Colonic mucosa (tissue), 4 donors: ENCODE measurements at regions not wholly inside any gene's neighbourhood (a gene's known extent, or its start where the extent isn't known, plus 50 kb on each side); places are given as distances from the start of the nearest gene placed in this dataset.

Experiments used
- DNase-seq: peaks from one replicate; pipeline ENCODE4 v3.0.0-alpha.2; 2020
- H3K27ac ChIP-seq: fragments of 200-600 bp; one replicate; pipeline ENCODE4 v1.8.0; 2021
- H3K27me3 ChIP-seq: fragments of 200-600 bp; one replicate; pipeline ENCODE4 v1.8.0; 2021
- H3K36me3 ChIP-seq: fragments of 200-600 bp; one replicate; pipeline ENCODE4 v1.8.0; 2021
- H3K4me1 ChIP-seq: fragments of 200-600 bp; one replicate; pipeline ENCODE4 v1.8.0; 2021; ENCODE audit warnings: mild to moderate bottlenecking
- H3K4me3 ChIP-seq: fragments of 200-600 bp; one replicate; pipeline ENCODE4 v1.8.0; 2021
- H3K9ac ChIP-seq, 2 donors: one replicate each; pipeline ENCODE4 v1.7.0; 2013; ENCODE audit warnings: control low read depth in 2 of 2, low read depth in 2 of 2, low read length in 2 of 2
- H3K9me3 ChIP-seq: fragments of 200-600 bp; one replicate; pipeline ENCODE4 v1.8.0; 2021
- intact Hi-C: fragments of 100-400 bp; cut with DNase I; formaldehyde crosslinking; loops from one replicate; pipeline ENCODE4 v1.14.1; 2022
- TF ChIP-seq, protein P1 (sequence below): fragments of 200-600 bp; IDR thresholded peaks from one replicate; pipeline ENCODE4 v1.8.0; 2022; ENCODE audit warnings: antibody characterized with exemption, mild to moderate bottlenecking
- donor health status: healthy.
- donor health status: DM: no; HTN: no; CAD: no.
- donor health status: DM: no; HTN: no; CAD: no.

DNA sequence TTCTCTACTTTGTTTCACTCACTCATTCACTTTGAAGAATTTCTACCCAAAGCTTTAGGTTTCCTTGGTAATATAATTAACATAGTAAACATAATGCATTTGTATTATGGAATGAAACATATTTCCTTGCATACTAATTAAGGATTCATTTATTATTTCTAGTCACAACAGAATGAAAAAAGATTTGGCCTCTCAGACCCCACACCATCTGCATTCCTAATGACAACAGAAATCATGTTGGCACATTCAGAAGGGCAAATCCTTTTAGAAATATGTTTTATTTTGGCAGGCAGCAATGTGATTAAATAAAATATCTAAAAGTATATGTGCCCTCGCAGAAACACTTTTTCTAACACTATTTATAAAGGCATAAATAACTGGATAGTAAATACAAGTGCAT lies 163.4 kb downstream of the HTR1B start:
- H3K4me1 ChIP-seq = no peaks in the 10 kb centered on the region
- intact Hi-C loops = no loop called here
- no peaks in the 10 kb centered on the region for H3K27me3 ChIP-seq
- no peak overlapping the region for H3K9ac ChIP-seq
- DNase-seq = no peak
- TF ChIP-seq, protein P1, sequence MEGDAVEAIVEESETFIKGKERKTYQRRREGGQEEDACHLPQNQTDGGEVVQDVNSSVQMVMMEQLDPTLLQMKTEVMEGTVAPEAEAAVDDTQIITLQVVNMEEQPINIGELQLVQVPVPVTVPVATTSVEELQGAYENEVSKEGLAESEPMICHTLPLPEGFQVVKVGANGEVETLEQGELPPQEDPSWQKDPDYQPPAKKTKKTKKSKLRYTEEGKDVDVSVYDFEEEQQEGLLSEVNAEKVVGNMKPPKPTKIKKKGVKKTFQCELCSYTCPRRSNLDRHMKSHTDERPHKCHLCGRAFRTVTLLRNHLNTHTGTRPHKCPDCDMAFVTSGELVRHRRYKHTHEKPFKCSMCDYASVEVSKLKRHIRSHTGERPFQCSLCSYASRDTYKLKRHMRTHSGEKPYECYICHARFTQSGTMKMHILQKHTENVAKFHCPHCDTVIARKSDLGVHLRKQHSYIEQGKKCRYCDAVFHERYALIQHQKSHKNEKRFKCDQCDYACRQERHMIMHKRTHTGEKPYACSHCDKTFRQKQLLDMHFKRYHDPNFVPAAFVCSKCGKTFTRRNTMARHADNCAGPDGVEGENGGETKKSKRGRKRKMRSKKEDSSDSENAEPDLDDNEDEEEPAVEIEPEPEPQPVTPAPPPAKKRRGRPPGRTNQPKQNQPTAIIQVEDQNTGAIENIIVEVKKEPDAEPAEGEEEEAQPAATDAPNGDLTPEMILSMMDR = no peak
- H3K36me3 ChIP-seq = no peaks in the 10 kb centered on the region
- no peaks in the 10 kb centered on the region for H3K9me3 ChIP-seq
- H3K27ac ChIP-seq = no peak overlapping the region
- H3K4me3 ChIP-seq = no peak overlapping the region

- Histone ChIP-seq H3K9me3 (no peaks in the 10 kb centered on the region), H3K9ac (no peak overlapping the region), H3K4me3 (no peak overlapping the region), H3K36me3 (no peaks in the 10 kb centered on the region), H3K27ac (no peak overlapping the region), H3K4me1 (no peaks in the 10 kb centered on the region), H3K27me3 (no peaks in the 10 kb centered on the region)
- intact Hi-C loops = no loop called here
- DNase-seq = no peak
- TF ChIP-seq, protein P1 = no peak
These were observed 165.0 kb downstream of the HTR1B start for GRCh38 chr6:77298283-77298682.

DNA sequence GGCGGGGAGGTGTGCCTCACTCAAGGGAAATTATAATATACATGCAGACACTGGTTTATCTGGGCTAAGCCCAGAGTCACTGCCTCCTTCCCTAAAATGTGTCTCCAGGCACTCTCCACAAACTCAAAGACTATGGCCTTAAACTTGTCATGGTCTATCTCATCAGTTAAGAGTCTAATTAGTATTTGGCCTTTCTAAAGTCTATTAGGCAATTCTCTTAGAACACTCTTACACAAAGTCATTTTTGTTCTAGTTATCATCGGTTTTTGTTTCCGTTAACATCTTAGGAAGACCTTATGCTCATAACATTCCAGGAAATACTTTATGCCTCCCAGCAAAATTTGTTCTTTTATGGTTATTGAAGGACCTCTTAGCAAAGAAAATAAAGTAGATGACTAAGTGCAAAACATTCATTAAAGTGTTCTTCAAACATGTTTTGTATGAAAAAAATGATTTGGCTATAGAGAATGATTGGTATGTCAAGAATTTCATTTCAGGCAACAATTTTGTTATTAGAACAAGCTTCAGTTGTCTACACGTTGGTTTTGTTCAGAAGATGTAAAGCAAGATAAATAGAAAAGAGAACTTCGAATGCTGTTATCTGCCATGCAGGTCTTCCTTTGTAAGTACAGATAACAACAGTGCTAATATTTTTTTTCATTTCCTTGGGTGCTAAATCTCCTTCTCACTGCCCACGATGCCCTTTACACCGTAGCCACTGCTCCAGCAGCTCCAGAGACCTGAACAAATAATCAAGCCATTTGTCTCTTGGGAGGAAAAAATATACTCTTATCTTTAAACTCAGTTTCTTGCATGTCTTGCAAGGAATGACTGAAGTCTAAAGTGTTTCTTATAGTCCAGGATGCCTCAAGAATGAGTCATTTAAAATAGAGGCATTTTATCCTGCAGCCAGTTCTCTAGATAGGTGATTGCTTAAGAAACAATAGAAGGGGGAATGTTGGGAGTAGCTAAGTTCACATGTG lies 170.4 kb downstream of the HTR1B start:
- no peak for DNase-seq
- Histone ChIP-seq H3K9ac (no peak overlapping the region), H3K27me3 (no peaks in the 10 kb centered on the region), H3K36me3 (no peaks in the 10 kb centered on the region), H3K4me1 (no peaks in the 10 kb centered on the region), H3K4me3 (no peak overlapping the region), H3K27ac (no peak overlapping the region), H3K9me3 (no peaks in the 10 kb centered on the region)
- TF ChIP-seq, protein P1 = no peak
- intact Hi-C loops = no loop called here

- no peak for DNase-seq
- intact Hi-C loops = no loop called here
- no peaks in the 10 kb centered on the region for H3K27me3 ChIP-seq
- TF ChIP-seq, protein P1 = no peak
- no peaks in the 10 kb centered on the region for H3K36me3 ChIP-seq
- no peak overlapping the region for H3K9ac ChIP-seq
- no peaks in the 10 kb centered on the region for H3K4me1 ChIP-seq
- H3K9me3 ChIP-seq = no peaks in the 10 kb centered on the region
- no peak overlapping the region for H3K4me3 ChIP-seq
- no peak overlapping the region for H3K27ac ChIP-seq
These were observed 172.5 kb downstream of the HTR1B start for GRCh38 chr6:77290798-77291197.

- TF ChIP-seq, protein P1 = no peak
- H3K9me3 ChIP-seq = no peaks in the 10 kb centered on the region
- no peak for DNase-seq
- intact Hi-C loops = no loop called here
- no peak overlapping the region for H3K4me3 ChIP-seq
- H3K9ac ChIP-seq = no peak overlapping the region
- no peaks in the 10 kb centered on the region for H3K36me3 ChIP-seq
- H3K27ac ChIP-seq = no peak overlapping the region
- H3K27me3 ChIP-seq = no peaks in the 10 kb centered on the region
- no peaks in the 10 kb centered on the region for H3K4me1 ChIP-seq
These were observed 176.8 kb downstream of the HTR1B start for GRCh38 chr6:77286541-77286940.
